Fibroblast of lung (primary cell): ENCODE measurements at regions not wholly inside any gene's neighbourhood (a gene's known extent, or its start where the extent isn't known, plus 50 kb on each side); places are given as distances from the start of the nearest gene placed in this dataset.

ENCODE experiments used
- EZH2 ChIP-seq: IDR thresholded peaks from 2 replicates; pipeline ENCODE4 v1.5.1; 2012; ENCODE audit warnings: low read length, control low read depth, mild to moderate bottlenecking; ENCODE audit errors: missing control alignments
- TF ChIP-seq, protein P1 (sequence below), 2 donors: IDR thresholded peaks in 1 of 2; conservative IDR thresholded peaks in 1 of 2; 1 replicate in 1 of 2; 2 replicates in 1 of 2; pipeline ENCODE4 v1.5.1; 2011 to 2012; ENCODE audit warnings: low read length in 2 of 2, control low read depth in 1 of 2, inconsistent platforms in 1 of 2, low read depth in 1 of 2, mild to moderate bottlenecking in 1 of 2

DNA sequence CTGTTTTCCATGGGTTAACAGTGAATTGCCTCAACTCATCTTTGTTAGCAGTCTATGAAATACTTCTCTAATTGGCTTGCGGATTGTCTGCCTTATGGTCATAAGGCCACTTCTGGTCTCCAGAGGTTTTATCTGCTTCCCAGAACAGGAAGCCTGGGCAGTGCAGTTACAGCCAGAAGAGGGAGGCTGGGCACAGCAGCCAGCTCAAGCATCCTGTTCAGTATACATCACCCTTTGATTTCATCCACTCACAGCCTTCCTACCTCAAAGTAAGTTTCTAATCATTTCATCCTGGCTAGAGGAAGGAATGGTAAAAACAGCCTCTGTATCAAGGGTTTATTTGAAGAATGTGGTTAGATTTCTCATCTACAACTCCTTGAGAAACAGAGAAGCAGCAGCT is 311.5 kb upstream of the DEPDC1 start:
- TF ChIP-seq EZH2 = no peak
- TF ChIP-seq, protein P1, sequence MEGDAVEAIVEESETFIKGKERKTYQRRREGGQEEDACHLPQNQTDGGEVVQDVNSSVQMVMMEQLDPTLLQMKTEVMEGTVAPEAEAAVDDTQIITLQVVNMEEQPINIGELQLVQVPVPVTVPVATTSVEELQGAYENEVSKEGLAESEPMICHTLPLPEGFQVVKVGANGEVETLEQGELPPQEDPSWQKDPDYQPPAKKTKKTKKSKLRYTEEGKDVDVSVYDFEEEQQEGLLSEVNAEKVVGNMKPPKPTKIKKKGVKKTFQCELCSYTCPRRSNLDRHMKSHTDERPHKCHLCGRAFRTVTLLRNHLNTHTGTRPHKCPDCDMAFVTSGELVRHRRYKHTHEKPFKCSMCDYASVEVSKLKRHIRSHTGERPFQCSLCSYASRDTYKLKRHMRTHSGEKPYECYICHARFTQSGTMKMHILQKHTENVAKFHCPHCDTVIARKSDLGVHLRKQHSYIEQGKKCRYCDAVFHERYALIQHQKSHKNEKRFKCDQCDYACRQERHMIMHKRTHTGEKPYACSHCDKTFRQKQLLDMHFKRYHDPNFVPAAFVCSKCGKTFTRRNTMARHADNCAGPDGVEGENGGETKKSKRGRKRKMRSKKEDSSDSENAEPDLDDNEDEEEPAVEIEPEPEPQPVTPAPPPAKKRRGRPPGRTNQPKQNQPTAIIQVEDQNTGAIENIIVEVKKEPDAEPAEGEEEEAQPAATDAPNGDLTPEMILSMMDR (conservative IDR thresholded peaks at IDR 0.05 in 1 of 2, IDR thresholded peaks at IDR 0.05 in 1 of 2; ENCODE audit: low read depth in 1 of 2, low read length in 2 of 2) = no peak
